A673 (cell line): ENCODE measurements at regions not wholly inside any gene's neighbourhood (a gene's known extent, or its start where the extent isn't known, plus 50 kb on each side); places are given as distances from the start of the nearest gene placed in this dataset.

Experiments
- CTCF ChIP-seq: fragments of 300-800, 200-600 bp; sonication (generic); conservative IDR thresholded peaks from 2 replicates; pipeline ENCODE4 v1.5.1; 2017; ENCODE audit warnings: low read depth, mild to moderate bottlenecking, antibody characterized with exemption, low read length, moderate library complexity, mixed read lengths
- EZH2 ChIP-seq: fragments of 200-600 bp; sonication (generic); IDR thresholded peaks from 2 replicates; pipeline ENCODE4 v1.6.1; 2017; ENCODE audit warnings: borderline replicate concordance, low read depth, mild to moderate bottlenecking, mixed read lengths, antibody characterized with exemption, low read length; ENCODE audit not compliant: poor library complexity, severe bottlenecking

- TF ChIP-seq CTCF (no peak), EZH2 (no peak)
Measured at GRCh38 chr11:28488336-28488735, 380.1 kb downstream of the METTL15 start.
